Bronchial epithelial cell (primary cell): ENCODE measurements at regions not wholly inside any gene's neighbourhood (a gene's known extent, or its start where the extent isn't known, plus 50 kb on each side); places are given as distances from the start of the nearest gene placed in this dataset.

ENCODE experiments used
- DNase-seq: peaks from one replicate; pipeline ENCODE4 v3.0.0-alpha.2; 2010; ENCODE audit warnings: low read depth
- FAIRE-seq: peaks from 2 replicates; lab custom pipeline; 2011; peaks lifted over from hg19 to GRCh38; lab: Jason Lieb, UNC
- H3K27me3 ChIP-seq: 2 replicates; pipeline ENCODE4 v1.5.1; 2011; ENCODE audit warnings: low read length; ENCODE audit not compliant: control insufficient read depth, insufficient read depth
- H3K36me3 ChIP-seq: 2 replicates; pipeline ENCODE4 v1.5.1; 2011; ENCODE audit warnings: low read length; ENCODE audit not compliant: control insufficient read depth, insufficient read depth
- H3K4me3 ChIP-seq: 2 replicates; pipeline ENCODE4 v1.5.1; 2011; ENCODE audit warnings: mild to moderate bottlenecking, low read depth, low read length, control low read depth
- CTCF ChIP-seq: IDR thresholded peaks from 2 replicates; pipeline ENCODE4 v1.5.1; 2011; ENCODE audit warnings: mild to moderate bottlenecking, moderate library complexity, low read length, control low read depth, inconsistent platforms; ENCODE audit not compliant: insufficient read depth, severe bottlenecking

GRCh38 chr1:48164571-48164970, 57.9 kb upstream of the SLC5A9 start:
- TF ChIP-seq CTCF, result no peak
- H3K4me3 ChIP-seq, result no peak overlapping the region
- no peak for DNase-seq
- H3K27me3 ChIP-seq, result no peaks in the 10 kb centered on the region
- no peaks in the 10 kb centered on the region for H3K36me3 ChIP-seq
- no peak for FAIRE-seq

- H3K4me3 ChIP-seq, result no peak overlapping the region
- no peaks in the 10 kb centered on the region for H3K27me3 ChIP-seq
- no peak for TF ChIP-seq CTCF
- DNase-seq (no peak), FAIRE-seq (no peak)
- no peaks in the 10 kb centered on the region for H3K36me3 ChIP-seq
Observed at GRCh38 chr1:48160486-48161132, 61.9 kb upstream of the SLC5A9 start.

GRCh38 chr1:48139275-48139674, 83.2 kb upstream of the SLC5A9 start:
- H3K4me3 ChIP-seq, result no peak overlapping the region
- no peaks in the 10 kb centered on the region for H3K36me3 ChIP-seq
- FAIRE-seq, result no peak
- H3K27me3 ChIP-seq, result no peaks in the 10 kb centered on the region
- no peak for DNase-seq
- TF ChIP-seq CTCF, result no peak

DNA sequence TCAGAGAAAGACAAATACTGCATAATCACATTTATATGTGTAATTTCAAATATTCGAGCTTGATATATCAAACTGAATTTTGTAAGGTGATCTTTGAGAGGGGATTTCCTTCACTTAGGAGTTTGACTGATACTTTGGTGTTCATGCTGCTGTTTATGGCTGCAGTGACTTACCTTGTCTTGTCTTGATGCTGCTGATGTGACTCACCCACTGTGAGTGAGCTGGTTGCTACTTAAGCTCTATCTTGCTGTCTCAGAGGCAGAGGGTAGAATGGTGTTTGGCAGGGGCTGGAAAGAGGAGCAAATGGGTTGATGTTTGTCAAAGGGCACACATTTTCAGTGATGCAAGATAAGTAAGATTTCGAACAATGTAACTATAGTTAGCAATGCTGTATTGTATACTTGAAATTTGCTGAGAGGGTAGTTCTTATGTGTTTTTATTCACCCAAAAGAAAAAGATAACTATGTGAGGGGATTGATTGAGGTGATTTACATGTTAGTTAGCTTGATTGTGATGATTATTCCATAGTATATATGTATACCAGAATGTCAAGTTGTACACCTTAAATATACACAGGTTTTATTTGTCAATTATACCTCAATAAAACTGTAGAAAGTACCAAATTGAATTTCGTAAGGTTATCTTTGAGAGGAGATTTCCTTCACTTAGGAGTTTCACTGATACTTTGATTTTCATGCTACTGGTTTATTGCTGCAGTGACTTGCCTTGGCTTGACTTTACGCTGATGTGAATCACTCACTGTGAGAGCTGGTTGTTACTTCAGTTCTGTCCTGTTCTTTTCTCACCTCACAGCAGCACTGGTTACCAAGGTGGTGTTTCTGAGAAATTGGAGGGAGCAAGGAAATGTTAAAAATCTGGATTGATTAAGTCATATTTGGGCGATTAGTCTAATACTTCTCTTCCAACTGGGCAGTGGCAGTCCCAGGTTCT, 94.5 kb upstream of the SLC5A9 start:
- no peak overlapping the region for H3K4me3 ChIP-seq
- FAIRE-seq (no peak), DNase-seq (peak; percentile 58)
- H3K36me3 ChIP-seq, result no peaks in the 10 kb centered on the region
- no peaks in the 10 kb centered on the region for H3K27me3 ChIP-seq
- no peak for TF ChIP-seq CTCF

DNA sequence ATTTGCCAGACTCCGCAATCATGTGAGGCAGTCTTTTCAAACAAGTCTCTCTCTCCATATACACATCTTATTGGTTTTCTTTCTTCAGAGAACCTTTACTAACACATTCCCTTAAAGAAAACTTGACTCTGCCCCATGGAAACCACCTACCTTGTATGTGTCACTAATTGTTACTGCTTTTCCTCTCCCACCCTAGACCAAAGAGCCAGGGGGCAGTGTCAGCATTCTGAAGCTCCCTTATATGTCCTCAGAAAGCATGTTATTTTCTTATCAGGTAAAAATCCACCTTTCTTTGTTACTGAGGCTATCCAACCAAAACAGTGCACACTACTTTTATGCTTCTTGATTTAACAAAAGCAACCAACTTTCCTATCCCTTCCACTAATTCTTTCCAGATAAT, 98.9 kb upstream of the SLC5A9 start:
- no peak for FAIRE-seq
- Histone ChIP-seq H3K36me3 (no peaks in the 10 kb centered on the region), H3K4me3 (no peak overlapping the region), H3K27me3 (no peaks in the 10 kb centered on the region)
- TF ChIP-seq CTCF, result no peak
- no peak for DNase-seq
